ENCODE measurements at regions not wholly inside any gene's neighbourhood (a gene's known extent, or its start where the extent isn't known, plus 50 kb on each side); places are given as distances from the start of the nearest gene placed in this dataset.

- Histone ChIP-seq H3K4me1 (ENCODE audit: low read depth) (no peaks in the 10 kb centered on the region), H3K9me3 (ENCODE audit: low read depth) (no peaks in the 10 kb centered on the region), H3K36me3 (no peaks in the 10 kb centered on the region), H3K4me3 (no peak overlapping the region), H3K27ac (no peak overlapping the region), H3K27me3 (no peaks in the 10 kb centered on the region)
- no peak for DNase-seq (ENCODE audit: low read depth in 1 of 2, low spot score in 1 of 2)
- TF ChIP-seq CTCF (IDR thresholded peaks at IDR 0.05; ENCODE audit: low read depth, low read length) = no peak
Measured at GRCh38 chr5:86986837-86987236, 280.8 kb upstream of the RASA1 start.

DNA sequence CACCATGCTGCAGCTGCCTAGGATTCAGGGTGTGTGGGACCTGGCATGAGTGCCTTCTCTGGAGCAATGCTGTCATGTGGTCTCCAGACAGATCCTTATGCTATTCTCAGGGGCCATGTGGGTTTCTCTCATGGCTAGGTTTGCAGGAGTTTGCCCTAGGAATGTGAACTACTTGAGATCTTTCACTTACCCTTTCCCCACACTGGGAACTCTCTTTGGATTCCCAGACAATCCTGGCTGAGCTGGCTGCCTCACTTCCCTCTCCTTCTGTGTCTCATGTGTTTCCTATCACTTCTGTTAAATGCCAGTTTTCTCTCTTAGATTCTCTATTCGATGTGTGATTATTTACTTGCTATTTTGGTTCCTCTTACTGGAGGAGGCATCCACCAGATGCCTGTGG is 270.2 kb upstream of the RASA1 start:
- Histone ChIP-seq H3K27ac (no peak overlapping the region), H3K4me1 (ENCODE audit: low read depth) (no peaks in the 10 kb centered on the region), H3K36me3 (no peaks in the 10 kb centered on the region), H3K9me3 (ENCODE audit: low read depth) (no peaks in the 10 kb centered on the region), H3K4me3 (no peak overlapping the region), H3K27me3 (no peaks in the 10 kb centered on the region)
- TF ChIP-seq CTCF (IDR thresholded peaks at IDR 0.05; ENCODE audit: low read depth, low read length) = no peak
- DNase-seq (ENCODE audit: low read depth in 1 of 2, low spot score in 1 of 2) = peak in 1 of 2 donors; percentile 38

DNA sequence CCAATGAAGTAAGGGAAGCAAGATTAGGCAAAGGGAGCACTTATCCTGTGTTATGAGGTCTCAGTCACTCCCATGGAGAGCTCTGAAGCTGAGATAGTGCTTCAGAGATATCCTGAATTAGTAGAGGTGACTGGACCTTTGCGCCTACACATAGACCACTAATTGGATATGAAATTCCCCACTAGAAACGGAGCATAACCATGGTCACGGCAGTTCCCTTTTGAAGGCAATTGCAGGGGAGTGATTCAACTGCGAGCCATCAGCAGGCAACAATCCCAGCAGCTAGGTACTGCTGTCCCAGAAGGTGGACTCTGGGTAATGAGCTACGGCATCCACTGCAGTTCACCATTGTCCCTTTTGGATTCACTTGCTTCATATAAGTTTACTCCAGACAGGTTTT is 267.7 kb upstream of the RASA1 start:
- no peaks in the 10 kb centered on the region for H3K4me1 ChIP-seq (ENCODE audit: low read depth)
- DNase-seq (ENCODE audit: low read depth in 1 of 2, low spot score in 1 of 2) = no peak
- H3K36me3 ChIP-seq = no peaks in the 10 kb centered on the region
- no peak overlapping the region for H3K27ac ChIP-seq
- no peaks in the 10 kb centered on the region for H3K9me3 ChIP-seq (ENCODE audit: low read depth)
- no peak overlapping the region for H3K4me3 ChIP-seq
- H3K27me3 ChIP-seq = no peaks in the 10 kb centered on the region
- TF ChIP-seq CTCF (IDR thresholded peaks at IDR 0.05; ENCODE audit: low read depth, low read length) = no peak

DNA sequence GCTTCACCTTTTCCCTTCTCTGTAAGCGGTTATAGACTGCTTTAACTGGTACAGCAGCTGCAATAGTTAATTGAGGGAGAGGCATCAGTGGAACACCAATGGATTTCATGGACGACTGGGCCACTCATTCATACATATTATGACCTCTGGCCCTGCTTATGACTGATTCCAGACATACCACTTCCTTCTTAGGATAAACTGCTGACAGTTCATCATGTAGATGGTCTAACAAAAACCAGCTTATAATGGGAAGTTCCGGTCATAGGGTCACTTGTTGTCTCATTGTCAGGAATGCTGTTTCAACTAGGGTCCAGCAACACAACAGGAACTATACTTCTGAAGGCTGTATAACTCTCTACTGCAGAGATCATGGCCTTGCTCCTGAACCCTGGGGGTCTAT is 265.2 kb upstream of the RASA1 start:
- no peak for TF ChIP-seq CTCF (IDR thresholded peaks at IDR 0.05; ENCODE audit: low read depth, low read length)
- no peaks in the 10 kb centered on the region for H3K9me3 ChIP-seq (ENCODE audit: low read depth)
- H3K27ac ChIP-seq = no peak overlapping the region
- H3K4me3 ChIP-seq = no peak overlapping the region
- no peaks in the 10 kb centered on the region for H3K36me3 ChIP-seq
- H3K27me3 ChIP-seq = no peaks in the 10 kb centered on the region
- no peaks in the 10 kb centered on the region for H3K4me1 ChIP-seq (ENCODE audit: low read depth)
- peak in 1 of 2 donors; percentile 20 for DNase-seq (ENCODE audit: low read depth in 1 of 2, low spot score in 1 of 2)

GRCh38 chr5:87004101-87004500 is 263.6 kb upstream of the RASA1 start:
- Histone ChIP-seq H3K9me3 (ENCODE audit: low read depth) (no peaks in the 10 kb centered on the region), H3K36me3 (no peaks in the 10 kb centered on the region), H3K27ac (no peak overlapping the region), H3K27me3 (no peaks in the 10 kb centered on the region), H3K4me1 (ENCODE audit: low read depth) (no peaks in the 10 kb centered on the region), H3K4me3 (no peak overlapping the region)
- TF ChIP-seq CTCF (IDR thresholded peaks at IDR 0.05; ENCODE audit: low read depth, low read length) = no peak
- DNase-seq (ENCODE audit: low read depth in 1 of 2, low spot score in 1 of 2) = peak in 1 of 2 donors; percentile 62

DNA sequence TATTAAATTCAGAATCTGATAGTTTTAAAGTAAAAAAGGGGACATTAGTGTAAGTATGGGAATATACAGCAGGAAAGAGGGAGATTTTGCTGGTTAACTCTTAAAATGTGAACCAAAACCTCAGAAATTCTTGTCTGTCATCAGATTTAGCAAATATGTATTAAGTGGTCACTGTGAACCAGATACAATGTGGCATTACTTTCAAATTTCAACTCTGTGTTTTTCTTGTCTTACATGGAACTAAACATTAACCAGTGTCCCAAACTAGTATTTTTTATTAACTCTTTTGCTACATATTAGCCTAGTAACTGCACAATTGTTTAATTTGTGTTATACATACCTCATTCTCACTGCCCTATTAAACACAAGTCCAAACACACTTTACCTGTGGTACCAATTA is 259.9 kb upstream of the RASA1 start:
- no peak for TF ChIP-seq CTCF (IDR thresholded peaks at IDR 0.05; ENCODE audit: low read depth, low read length)
- peak in 1 of 2 donors; percentile 32 for DNase-seq (ENCODE audit: low read depth in 1 of 2, low spot score in 1 of 2)
- H3K9me3 ChIP-seq (ENCODE audit: low read depth) = no peaks in the 10 kb centered on the region
- no peaks in the 10 kb centered on the region for H3K4me1 ChIP-seq (ENCODE audit: low read depth)
- H3K27me3 ChIP-seq = no peaks in the 10 kb centered on the region
- H3K27ac ChIP-seq = no peak overlapping the region
- no peaks in the 10 kb centered on the region for H3K36me3 ChIP-seq
- H3K4me3 ChIP-seq = no peak overlapping the region

Measured in cardiac muscle cell (in vitro differentiated cells and primary cell).